ENCODE measurements at regions not wholly inside any gene's neighbourhood (a gene's known extent, or its start where the extent isn't known, plus 50 kb on each side); places are given as distances from the start of the nearest gene placed in this dataset.

GRCh38 chr11:121881806-121882205, 234.2 kb downstream of the BLID start:
- TF ChIP-seq TAF1 (IDR thresholded peaks at IDR 0.05; ENCODE audit: low read depth) (no peak), RAD21 (IDR thresholded peaks at IDR 0.05; ENCODE audit: low read depth) (no peak), CEBPB (IDR thresholded peaks at IDR 0.05) (no peak)
